ENCODE measurements at regions not wholly inside any gene's neighbourhood (a gene's known extent, or its start where the extent isn't known, plus 50 kb on each side); places are given as distances from the start of the nearest gene placed in this dataset.

DNA sequence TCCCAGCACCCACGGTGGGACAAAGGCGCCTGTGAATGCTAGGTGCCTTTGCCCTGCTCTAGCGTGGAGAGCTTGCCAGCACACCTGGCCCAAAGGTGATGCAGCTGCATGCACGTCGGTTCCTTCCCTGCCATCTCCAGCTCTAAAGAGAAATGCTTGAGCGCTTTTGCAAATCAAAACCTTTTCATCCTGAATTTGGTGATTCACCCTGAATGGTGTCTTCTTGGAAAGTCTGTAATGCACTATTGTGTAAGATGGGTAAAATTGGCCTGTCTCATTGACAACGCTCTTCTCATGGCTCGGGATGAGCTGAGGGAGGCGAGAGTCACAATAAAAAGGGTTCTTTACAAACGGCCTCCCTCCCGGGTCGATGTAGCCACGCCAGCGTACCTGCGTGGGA, 103.1 kb upstream of the ID4 start:
- TF ChIP-seq EP300 (IDR thresholded peaks at IDR 0.05; ENCODE audit: borderline replicate concordance) (no peak), TAF1 (IDR thresholded peaks at IDR 0.05; ENCODE audit: low read depth) (no peak), YY1 (IDR thresholded peaks at IDR 0.05; ENCODE audit: low read depth) (no peak), RAD21 (IDR thresholded peaks at IDR 0.05; ENCODE audit: low read depth) (no peak), FOXM1 (IDR thresholded peaks at IDR 0.05; ENCODE audit: borderline replicate concordance, low read depth) (no peak)
- TF ChIP-seq, protein P1, sequence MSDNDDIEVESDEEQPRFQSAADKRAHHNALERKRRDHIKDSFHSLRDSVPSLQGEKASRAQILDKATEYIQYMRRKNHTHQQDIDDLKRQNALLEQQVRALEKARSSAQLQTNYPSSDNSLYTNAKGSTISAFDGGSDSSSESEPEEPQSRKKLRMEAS (IDR thresholded peaks at IDR 0.05) = no peak
- TF ChIP-seq, protein P2, sequence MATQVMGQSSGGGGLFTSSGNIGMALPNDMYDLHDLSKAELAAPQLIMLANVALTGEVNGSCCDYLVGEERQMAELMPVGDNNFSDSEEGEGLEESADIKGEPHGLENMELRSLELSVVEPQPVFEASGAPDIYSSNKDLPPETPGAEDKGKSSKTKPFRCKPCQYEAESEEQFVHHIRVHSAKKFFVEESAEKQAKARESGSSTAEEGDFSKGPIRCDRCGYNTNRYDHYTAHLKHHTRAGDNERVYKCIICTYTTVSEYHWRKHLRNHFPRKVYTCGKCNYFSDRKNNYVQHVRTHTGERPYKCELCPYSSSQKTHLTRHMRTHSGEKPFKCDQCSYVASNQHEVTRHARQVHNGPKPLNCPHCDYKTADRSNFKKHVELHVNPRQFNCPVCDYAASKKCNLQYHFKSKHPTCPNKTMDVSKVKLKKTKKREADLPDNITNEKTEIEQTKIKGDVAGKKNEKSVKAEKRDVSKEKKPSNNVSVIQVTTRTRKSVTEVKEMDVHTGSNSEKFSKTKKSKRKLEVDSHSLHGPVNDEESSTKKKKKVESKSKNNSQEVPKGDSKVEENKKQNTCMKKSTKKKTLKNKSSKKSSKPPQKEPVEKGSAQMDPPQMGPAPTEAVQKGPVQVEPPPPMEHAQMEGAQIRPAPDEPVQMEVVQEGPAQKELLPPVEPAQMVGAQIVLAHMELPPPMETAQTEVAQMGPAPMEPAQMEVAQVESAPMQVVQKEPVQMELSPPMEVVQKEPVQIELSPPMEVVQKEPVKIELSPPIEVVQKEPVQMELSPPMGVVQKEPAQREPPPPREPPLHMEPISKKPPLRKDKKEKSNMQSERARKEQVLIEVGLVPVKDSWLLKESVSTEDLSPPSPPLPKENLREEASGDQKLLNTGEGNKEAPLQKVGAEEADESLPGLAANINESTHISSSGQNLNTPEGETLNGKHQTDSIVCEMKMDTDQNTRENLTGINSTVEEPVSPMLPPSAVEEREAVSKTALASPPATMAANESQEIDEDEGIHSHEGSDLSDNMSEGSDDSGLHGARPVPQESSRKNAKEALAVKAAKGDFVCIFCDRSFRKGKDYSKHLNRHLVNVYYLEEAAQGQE (IDR thresholded peaks at IDR 0.05; ENCODE audit: low read depth) = no peak
